K562 (cell line): ENCODE measurements at regions not wholly inside any gene's neighbourhood (a gene's known extent, or its start where the extent isn't known, plus 50 kb on each side); places are given as distances from the start of the nearest gene placed in this dataset.
"Not testable (repeated sequence)": the region's sequence is repeated elsewhere in the genome, so short reads cannot be mapped to it uniquely, and the experiment has no call there.

Experiments used
- CHD2 ChIP-seq: IDR thresholded peaks from 2 replicates; pipeline ENCODE4 v1.6.1; 2011; ENCODE audit warnings: low read depth, low read length
- STAT5B ChIP-seq: fragments of 250-450 bp; sonication (Bioruptor Pico); IDR thresholded peaks from 2 replicates; pipeline ENCODE4 v1.8.0; 2021; ENCODE audit warnings: mild to moderate bottlenecking, inconsistent platforms
- ZNF324 ChIP-seq: fragments of 250-450 bp; sonication (Bioruptor Pico); IDR thresholded peaks from 2 replicates; pipeline ENCODE4 v1.4.0; 2020; ENCODE audit warnings: mild to moderate bottlenecking
- TF ChIP-seq, protein P1 (sequence below), 3 experiments: IDR thresholded peaks in 2 of 3; conservative IDR thresholded peaks in 1 of 3; 2 replicates each; pipeline ENCODE4 v1.5.1; 2011 to 2012; ENCODE audit warnings: low read length in 3 of 3, mild to moderate bottlenecking in 3 of 3, control low read depth in 2 of 3, improper control_type of control experiment in 1 of 3, inconsistent platforms in 1 of 3, low read depth in 1 of 3, mixed read lengths in 1 of 3, moderate library complexity in 1 of 3; ENCODE audit not compliant: insufficient read depth in 2 of 3
- TF ChIP-seq, protein P2 (sequence below): IDR thresholded peaks from 3 replicates; pipeline ENCODE4 v1.6.1; 2011; ENCODE audit warnings: borderline replicate concordance, mild to moderate bottlenecking; ENCODE audit not compliant: insufficient read length, insufficient read depth

DNA sequence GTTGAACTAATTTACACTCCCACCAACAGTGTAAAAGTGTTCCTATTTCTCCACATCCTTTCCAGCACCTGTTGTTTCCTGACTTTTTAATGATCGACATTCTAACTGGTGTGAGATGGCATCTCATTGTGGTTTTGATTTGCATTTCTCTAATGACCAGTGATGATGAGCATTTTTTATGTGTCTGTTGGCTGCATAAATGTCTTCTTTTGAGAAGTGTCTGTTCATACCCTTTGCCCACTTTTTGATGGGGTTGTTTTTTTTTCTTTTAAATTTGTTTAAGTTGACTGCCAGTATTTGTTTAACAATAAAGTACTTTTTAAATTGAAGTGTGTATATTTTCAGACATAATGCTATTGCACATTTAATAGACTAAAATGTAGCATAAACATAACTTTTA is 95.0 kb upstream of the ZC3H11B start:
- not testable (repeated sequence) for TF ChIP-seq CHD2; STAT5B; ZNF324 (CRISPR knock-in tag)
- TF ChIP-seq, protein P1, sequence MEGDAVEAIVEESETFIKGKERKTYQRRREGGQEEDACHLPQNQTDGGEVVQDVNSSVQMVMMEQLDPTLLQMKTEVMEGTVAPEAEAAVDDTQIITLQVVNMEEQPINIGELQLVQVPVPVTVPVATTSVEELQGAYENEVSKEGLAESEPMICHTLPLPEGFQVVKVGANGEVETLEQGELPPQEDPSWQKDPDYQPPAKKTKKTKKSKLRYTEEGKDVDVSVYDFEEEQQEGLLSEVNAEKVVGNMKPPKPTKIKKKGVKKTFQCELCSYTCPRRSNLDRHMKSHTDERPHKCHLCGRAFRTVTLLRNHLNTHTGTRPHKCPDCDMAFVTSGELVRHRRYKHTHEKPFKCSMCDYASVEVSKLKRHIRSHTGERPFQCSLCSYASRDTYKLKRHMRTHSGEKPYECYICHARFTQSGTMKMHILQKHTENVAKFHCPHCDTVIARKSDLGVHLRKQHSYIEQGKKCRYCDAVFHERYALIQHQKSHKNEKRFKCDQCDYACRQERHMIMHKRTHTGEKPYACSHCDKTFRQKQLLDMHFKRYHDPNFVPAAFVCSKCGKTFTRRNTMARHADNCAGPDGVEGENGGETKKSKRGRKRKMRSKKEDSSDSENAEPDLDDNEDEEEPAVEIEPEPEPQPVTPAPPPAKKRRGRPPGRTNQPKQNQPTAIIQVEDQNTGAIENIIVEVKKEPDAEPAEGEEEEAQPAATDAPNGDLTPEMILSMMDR (IDR thresholded peaks at IDR 0.05 in 2 of 3, conservative IDR thresholded peaks at IDR 0.05 in 1 of 3; ENCODE audit: insufficient read depth in 2 of 3, low read depth in 1 of 3, low read length in 3 of 3), result not testable (repeated sequence)
- TF ChIP-seq, protein P2, sequence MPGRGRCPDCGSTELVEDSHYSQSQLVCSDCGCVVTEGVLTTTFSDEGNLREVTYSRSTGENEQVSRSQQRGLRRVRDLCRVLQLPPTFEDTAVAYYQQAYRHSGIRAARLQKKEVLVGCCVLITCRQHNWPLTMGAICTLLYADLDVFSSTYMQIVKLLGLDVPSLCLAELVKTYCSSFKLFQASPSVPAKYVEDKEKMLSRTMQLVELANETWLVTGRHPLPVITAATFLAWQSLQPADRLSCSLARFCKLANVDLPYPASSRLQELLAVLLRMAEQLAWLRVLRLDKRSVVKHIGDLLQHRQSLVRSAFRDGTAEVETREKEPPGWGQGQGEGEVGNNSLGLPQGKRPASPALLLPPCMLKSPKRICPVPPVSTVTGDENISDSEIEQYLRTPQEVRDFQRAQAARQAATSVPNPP, result not testable (repeated sequence)
